Right atrium auricular region (tissue), 2 donors: ENCODE measurements at regions not wholly inside any gene's neighbourhood (a gene's known extent, or its start where the extent isn't known, plus 50 kb on each side); places are given as distances from the start of the nearest gene placed in this dataset.

Experiments used
- DNase-seq: peaks from one replicate; pipeline ENCODE4 v3.0.0-alpha.2; 2019; ENCODE audit warnings: low spot score
- H3K27ac ChIP-seq, 2 donors: fragments of 200-600 bp; sonication (generic); 1 replicate in 1 of 2; 2 replicates in 1 of 2; pipeline ENCODE4 v1.5.1; 2016 to 2019
- H3K27me3 ChIP-seq, 2 donors: fragments of 200-600 bp; sonication (generic); one replicate each; pipeline versions ENCODE4 v1.5.1 to v1.6.0; 2017 to 2019
- H3K36me3 ChIP-seq: fragments of 200-600 bp; sonication (generic); one replicate; pipeline ENCODE4 v1.5.1; 2016
- H3K4me1 ChIP-seq, 2 donors: fragments of 200-600 bp; sonication (generic); one replicate each; pipeline versions ENCODE4 v1.5.1 to v1.6.0; 2017 to 2019
- H3K4me3 ChIP-seq, 2 donors: fragments of 200-600 bp; sonication (generic); 1 replicate in 1 of 2; 2 replicates in 1 of 2; pipeline ENCODE4 v1.5.1; 2017 to 2019; ENCODE audit warnings: mild to moderate bottlenecking in 1 of 2, moderate library complexity in 1 of 2
- H3K9me3 ChIP-seq, 2 donors: fragments of 200-600 bp; sonication (generic); one replicate each; pipeline ENCODE4 v1.5.1; 2019
- TF ChIP-seq, protein P1 (sequence below), 2 donors: fragments of 200-600 bp; sonication (generic); IDR thresholded peaks; one replicate each; pipeline ENCODE4 v1.5.1; 2019; ENCODE audit warnings: antibody characterized with exemption in 2 of 2

- TF ChIP-seq, protein P1, sequence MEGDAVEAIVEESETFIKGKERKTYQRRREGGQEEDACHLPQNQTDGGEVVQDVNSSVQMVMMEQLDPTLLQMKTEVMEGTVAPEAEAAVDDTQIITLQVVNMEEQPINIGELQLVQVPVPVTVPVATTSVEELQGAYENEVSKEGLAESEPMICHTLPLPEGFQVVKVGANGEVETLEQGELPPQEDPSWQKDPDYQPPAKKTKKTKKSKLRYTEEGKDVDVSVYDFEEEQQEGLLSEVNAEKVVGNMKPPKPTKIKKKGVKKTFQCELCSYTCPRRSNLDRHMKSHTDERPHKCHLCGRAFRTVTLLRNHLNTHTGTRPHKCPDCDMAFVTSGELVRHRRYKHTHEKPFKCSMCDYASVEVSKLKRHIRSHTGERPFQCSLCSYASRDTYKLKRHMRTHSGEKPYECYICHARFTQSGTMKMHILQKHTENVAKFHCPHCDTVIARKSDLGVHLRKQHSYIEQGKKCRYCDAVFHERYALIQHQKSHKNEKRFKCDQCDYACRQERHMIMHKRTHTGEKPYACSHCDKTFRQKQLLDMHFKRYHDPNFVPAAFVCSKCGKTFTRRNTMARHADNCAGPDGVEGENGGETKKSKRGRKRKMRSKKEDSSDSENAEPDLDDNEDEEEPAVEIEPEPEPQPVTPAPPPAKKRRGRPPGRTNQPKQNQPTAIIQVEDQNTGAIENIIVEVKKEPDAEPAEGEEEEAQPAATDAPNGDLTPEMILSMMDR (IDR thresholded peaks at IDR 0.05) = no peak
- DNase-seq = no peak
- H3K36me3 ChIP-seq = no peaks in the 10 kb centered on the region
- no peak overlapping the region for H3K27ac ChIP-seq
- no peaks in the 10 kb centered on the region for H3K9me3 ChIP-seq
- H3K4me1 ChIP-seq = no peaks in the 10 kb centered on the region
- H3K4me3 ChIP-seq = no peak overlapping the region
- H3K27me3 ChIP-seq = no peaks in the 10 kb centered on the region
Observed at GRCh38 chr7:156145996-156146395, 333.7 kb upstream of the SHH start.

DNA sequence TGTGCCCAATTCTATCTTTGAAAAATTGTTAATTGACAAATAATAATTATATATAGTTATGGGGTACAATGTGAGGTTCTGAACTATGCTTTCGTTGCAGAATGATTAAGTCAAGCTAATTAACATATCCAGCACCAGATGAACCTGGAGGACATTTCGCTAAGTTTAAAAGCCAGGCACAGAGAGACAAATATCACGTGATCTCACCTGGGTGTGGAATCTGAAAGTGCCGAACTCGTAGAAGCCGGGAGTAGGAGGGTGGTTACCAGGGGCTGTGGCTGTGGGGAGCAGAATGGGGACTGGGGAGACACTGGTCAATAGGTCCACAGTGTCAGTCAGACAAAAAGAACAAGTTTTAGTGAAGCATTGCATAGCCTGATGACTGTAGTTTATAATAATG lies 332.9 kb upstream of the SHH start:
- Histone ChIP-seq H3K9me3 (no peaks in the 10 kb centered on the region), H3K27me3 (no peaks in the 10 kb centered on the region), H3K4me1 (no peaks in the 10 kb centered on the region), H3K36me3 (no peaks in the 10 kb centered on the region), H3K4me3 (no peak overlapping the region), H3K27ac (no peak overlapping the region)
- DNase-seq = no peak
- TF ChIP-seq, protein P1 (IDR thresholded peaks at IDR 0.05) = no peak

DNA sequence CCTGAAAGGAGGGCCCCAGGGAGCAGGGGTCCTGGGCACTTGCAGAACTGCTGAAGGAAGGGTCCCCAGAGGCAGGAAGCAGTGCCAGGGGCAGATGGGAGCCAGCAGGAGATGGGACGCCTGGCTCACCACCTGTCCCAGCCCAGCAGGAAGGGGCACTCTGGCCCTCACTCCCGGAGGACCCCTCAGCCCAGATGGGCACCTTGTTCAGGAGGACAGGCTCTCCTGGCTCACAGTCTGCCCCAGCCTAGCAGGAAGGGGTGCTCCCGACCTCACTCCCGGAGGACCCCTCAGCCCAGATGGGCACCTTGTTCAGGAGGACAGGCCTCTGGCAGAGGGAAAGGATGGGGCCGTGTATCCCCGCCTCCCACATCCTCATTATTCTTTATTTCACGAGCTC lies 331.4 kb upstream of the SHH start:
- TF ChIP-seq, protein P1 (IDR thresholded peaks at IDR 0.05) = no peak
- Histone ChIP-seq H3K27ac (no peak overlapping the region), H3K4me3 (no peak overlapping the region), H3K4me1 (no peaks in the 10 kb centered on the region), H3K27me3 (no peaks in the 10 kb centered on the region), H3K9me3 (no peaks in the 10 kb centered on the region), H3K36me3 (no peaks in the 10 kb centered on the region)
- DNase-seq = peak; percentile 54

DNA sequence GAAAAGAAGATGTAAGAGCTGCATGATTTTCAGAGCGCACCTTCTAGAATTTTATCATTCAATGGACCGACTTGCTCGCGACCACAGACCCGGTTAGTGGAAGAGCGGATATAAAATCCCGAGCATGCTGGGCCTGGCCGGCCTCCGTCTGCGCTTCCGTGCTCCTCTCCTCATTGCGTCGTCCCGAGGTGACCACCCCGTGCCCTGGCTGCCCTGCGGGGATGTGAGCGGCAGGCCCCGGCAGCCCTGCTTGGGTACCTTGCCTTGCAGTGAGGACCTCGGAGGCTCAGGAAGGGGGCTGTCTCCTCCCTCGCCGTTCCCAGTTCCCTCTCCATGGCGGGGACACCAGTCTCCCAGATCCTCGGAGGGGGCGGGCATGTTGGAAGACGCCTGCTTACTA lies 330.9 kb upstream of the SHH start:
- no peak overlapping the region for H3K27ac ChIP-seq
- DNase-seq = no peak
- H3K4me3 ChIP-seq = no peak overlapping the region
- H3K27me3 ChIP-seq = no peaks in the 10 kb centered on the region
- H3K9me3 ChIP-seq = no peaks in the 10 kb centered on the region
- no peaks in the 10 kb centered on the region for H3K4me1 ChIP-seq
- no peaks in the 10 kb centered on the region for H3K36me3 ChIP-seq
- TF ChIP-seq, protein P1 (IDR thresholded peaks at IDR 0.05) = no peak

DNA sequence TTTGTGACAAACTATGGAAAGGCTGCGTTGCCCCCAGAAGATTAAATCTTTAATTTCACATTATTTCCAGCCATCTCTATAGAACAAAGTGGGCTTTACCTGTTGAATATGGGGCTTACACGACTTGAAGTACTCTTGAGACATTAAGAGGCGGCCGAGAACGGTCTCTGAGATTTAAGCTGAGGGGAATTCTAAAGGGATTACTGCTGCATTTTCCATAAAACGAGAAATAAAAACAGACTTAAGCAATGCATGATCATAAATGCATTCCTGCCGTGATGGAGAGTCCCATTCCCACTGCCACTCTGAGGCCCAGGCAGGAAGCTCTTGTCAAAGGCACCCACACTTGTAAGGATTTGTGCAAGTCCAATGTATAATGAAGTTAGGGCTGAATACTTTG lies 329.7 kb upstream of the SHH start:
- TF ChIP-seq, protein P1 (IDR thresholded peaks at IDR 0.05) = no peak
- H3K27me3 ChIP-seq = no peaks in the 10 kb centered on the region
- H3K4me1 ChIP-seq = no peaks in the 10 kb centered on the region
- DNase-seq = no peak
- no peaks in the 10 kb centered on the region for H3K9me3 ChIP-seq
- no peak overlapping the region for H3K4me3 ChIP-seq
- H3K36me3 ChIP-seq = no peaks in the 10 kb centered on the region
- H3K27ac ChIP-seq = no peak overlapping the region

- Histone ChIP-seq H3K4me3 (no peak overlapping the region), H3K4me1 (no peaks in the 10 kb centered on the region), H3K36me3 (no peaks in the 10 kb centered on the region), H3K27ac (no peak overlapping the region), H3K9me3 (no peaks in the 10 kb centered on the region), H3K27me3 (no peaks in the 10 kb centered on the region)
- DNase-seq = no peak
- TF ChIP-seq, protein P1 (IDR thresholded peaks at IDR 0.05) = no peak
Observed at GRCh38 chr7:156140896-156141295, 328.6 kb upstream of the SHH start.
